ENCODE measurements at regions not wholly inside any gene's neighbourhood (a gene's known extent, or its start where the extent isn't known, plus 50 kb on each side); places are given as distances from the start of the nearest gene placed in this dataset.
"Not testable (repeated sequence)": the region's sequence is repeated elsewhere in the genome, so short reads cannot be mapped to it uniquely, and the experiment has no call there.

- H3K4me3 ChIP-seq (ENCODE audit: low read depth, low read length): no peak overlapping the region
- TF ChIP-seq, protein P1, sequence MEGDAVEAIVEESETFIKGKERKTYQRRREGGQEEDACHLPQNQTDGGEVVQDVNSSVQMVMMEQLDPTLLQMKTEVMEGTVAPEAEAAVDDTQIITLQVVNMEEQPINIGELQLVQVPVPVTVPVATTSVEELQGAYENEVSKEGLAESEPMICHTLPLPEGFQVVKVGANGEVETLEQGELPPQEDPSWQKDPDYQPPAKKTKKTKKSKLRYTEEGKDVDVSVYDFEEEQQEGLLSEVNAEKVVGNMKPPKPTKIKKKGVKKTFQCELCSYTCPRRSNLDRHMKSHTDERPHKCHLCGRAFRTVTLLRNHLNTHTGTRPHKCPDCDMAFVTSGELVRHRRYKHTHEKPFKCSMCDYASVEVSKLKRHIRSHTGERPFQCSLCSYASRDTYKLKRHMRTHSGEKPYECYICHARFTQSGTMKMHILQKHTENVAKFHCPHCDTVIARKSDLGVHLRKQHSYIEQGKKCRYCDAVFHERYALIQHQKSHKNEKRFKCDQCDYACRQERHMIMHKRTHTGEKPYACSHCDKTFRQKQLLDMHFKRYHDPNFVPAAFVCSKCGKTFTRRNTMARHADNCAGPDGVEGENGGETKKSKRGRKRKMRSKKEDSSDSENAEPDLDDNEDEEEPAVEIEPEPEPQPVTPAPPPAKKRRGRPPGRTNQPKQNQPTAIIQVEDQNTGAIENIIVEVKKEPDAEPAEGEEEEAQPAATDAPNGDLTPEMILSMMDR (IDR thresholded peaks at IDR 0.05; ENCODE audit: insufficient read depth, low read length, missing control alignments): no peak
- no peak for DNase-seq (ENCODE audit: low read depth, low spot score)
- POLR2A ChIA-PET: no interaction called here
- CTCF ChIA-PET: no interaction called here
These were observed 473.4 kb downstream of the AACS start for GRCh38 chr12:125538401-125539199.

GRCh38 chr12:125540580-125541204 is 475.5 kb downstream of the AACS start:
- no peak for DNase-seq (ENCODE audit: low read depth, low spot score)
- TF ChIP-seq, protein P1 (IDR thresholded peaks at IDR 0.05; ENCODE audit: insufficient read depth, low read length, missing control alignments): no peak
- ChIA-PET POLR2A (no interaction called here), CTCF (no interaction called here)
- no peak overlapping the region for H3K4me3 ChIP-seq (ENCODE audit: low read depth, low read length)

DNA sequence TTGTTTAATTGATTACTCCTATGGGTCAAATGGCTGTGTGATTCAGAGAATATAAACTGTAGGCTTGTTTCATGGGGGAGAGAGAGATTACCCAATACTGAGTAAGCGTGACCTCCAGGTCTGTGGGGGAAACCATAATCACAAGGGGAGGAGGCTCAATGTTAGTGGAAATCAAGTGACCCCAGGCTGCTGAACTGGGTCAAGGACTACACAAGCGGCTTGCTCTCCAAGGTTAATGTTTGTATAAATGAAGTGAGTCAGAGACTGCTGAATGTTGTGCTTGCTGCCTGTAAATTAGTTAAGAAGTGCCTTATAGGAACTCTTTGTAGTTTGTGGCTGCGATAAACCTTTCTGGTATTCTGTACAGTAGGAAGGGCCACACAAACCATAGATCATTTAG is 479.7 kb downstream of the AACS start:
- no peak for DNase-seq (ENCODE audit: low read depth, low spot score)
- POLR2A ChIA-PET: no interaction called here
- CTCF ChIA-PET: no interaction called here
- H3K4me3 ChIP-seq (ENCODE audit: low read depth, low read length): no peak overlapping the region
- TF ChIP-seq, protein P1 (IDR thresholded peaks at IDR 0.05; ENCODE audit: insufficient read depth, low read length, missing control alignments): no peak

GRCh38 chr12:125549171-125549570 is 483.9 kb downstream of the AACS start:
- ChIA-PET POLR2A (no interaction called here), CTCF (no interaction called here)
- H3K4me3 ChIP-seq (ENCODE audit: low read depth, low read length): no peak overlapping the region
- no peak for DNase-seq (ENCODE audit: low read depth, low spot score)
- TF ChIP-seq, protein P1 (IDR thresholded peaks at IDR 0.05; ENCODE audit: insufficient read depth, low read length, missing control alignments): no peak

DNA sequence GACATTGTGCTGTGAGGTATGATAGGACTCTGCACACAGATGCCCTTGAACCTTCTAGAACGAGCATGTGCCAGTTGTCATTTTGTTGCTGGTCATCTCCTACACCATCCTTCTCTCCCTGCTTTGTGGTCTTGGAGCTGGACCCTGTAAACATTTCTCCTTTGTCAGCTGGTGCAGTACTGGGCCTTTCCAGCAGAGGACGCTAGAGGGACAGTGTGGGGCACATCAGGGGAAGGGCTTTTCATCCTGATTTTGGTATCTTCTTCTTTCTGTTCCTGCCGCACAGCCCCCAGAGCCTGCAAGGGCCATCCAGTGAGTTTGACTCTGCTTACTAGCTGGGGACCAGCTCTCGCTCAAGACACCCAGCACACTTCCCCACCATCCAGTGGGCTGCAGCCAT is 484.6 kb downstream of the AACS start:
- POLR2A ChIA-PET: no interaction called here
- TF ChIP-seq, protein P1 (IDR thresholded peaks at IDR 0.05; ENCODE audit: insufficient read depth, low read length, missing control alignments): no peak
- CTCF ChIA-PET: no interaction called here
- H3K4me3 ChIP-seq (ENCODE audit: low read depth, low read length): no peak overlapping the region
- DNase-seq (ENCODE audit: low read depth, low spot score): no peak

DNA sequence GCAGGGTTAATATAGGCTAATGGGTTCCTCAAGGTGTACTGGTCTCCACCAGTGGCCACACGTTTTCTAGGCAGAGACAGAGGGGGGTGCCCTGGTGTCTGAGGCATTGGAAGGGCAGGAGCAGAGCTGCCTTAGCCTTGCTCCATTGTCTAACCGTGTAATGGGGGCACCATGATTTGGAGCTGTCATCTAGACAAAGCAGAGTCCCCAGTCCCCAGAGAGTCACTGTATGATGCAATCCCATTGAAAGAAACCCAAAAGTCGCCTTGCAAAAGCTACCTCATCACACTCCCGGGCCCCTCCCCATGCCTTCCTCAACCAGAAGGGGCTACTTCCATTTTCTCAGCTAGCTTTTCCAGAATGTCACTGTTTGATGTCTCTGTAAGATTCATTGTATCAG is 487.1 kb downstream of the AACS start:
- TF ChIP-seq, protein P1 (IDR thresholded peaks at IDR 0.05; ENCODE audit: insufficient read depth, low read length, missing control alignments): no peak
- H3K4me3 ChIP-seq (ENCODE audit: low read depth, low read length): no peak overlapping the region
- CTCF ChIA-PET: no interaction called here
- DNase-seq (ENCODE audit: low read depth, low spot score): no peak
- POLR2A ChIA-PET: no interaction called here

- DNase-seq (ENCODE audit: low read depth, low spot score); CTCF ChIA-PET; H3K4me3 ChIP-seq (ENCODE audit: low read depth, low read length); POLR2A ChIA-PET: not testable (repeated sequence)
These were observed 495.8 kb downstream of the AACS start for GRCh38 chr12:125561008-125561407.
